GM21737 (cell line): ENCODE measurements at regions not wholly inside any gene's neighbourhood (a gene's known extent, or its start where the extent isn't known, plus 50 kb on each side); places are given as distances from the start of the nearest gene placed in this dataset.
"Not testable (repeated sequence)": the region's sequence is repeated elsewhere in the genome, so short reads cannot be mapped to it uniquely, and the experiment has no call there.

ENCODE experiments used
- ATAC-seq: cut with Tn5 transposase; IDR thresholded peaks from one replicate; pipeline ENCODE4 v1.9.1; 2021; ENCODE audit warnings: mild to moderate bottlenecking, moderate library complexity; ENCODE audit not compliant: unreplicated experiment

- ATAC-seq = no peak
Observed at GRCh38 chr15:62868507-62868906, 174.0 kb upstream of the TPM1 start.

- ATAC-seq = no peak
Observed at GRCh38 chr15:62869116-62869515, 173.4 kb upstream of the TPM1 start.

- ATAC-seq = no peak
Observed at GRCh38 chr15:62870216-62870615, 172.3 kb upstream of the TPM1 start.

DNA sequence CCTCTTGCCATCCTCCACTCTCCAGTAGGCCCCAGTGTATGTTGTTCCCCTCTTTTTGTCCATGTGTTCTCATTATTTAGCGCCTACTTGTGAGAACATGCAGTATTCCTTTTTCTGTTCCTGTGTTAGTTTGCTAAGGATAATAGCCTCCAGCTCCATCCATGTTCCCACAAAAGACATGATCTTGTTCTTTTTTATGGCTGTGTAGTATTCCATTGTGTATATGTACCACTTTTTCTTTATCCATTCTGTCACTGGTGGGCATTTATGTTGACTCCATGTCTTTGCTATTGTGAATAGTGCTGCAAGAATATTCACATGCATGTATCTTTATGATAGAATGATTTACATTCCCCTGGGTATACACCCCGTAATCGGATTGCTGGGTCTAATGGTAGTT lies 171.8 kb upstream of the TPM1 start:
- not testable (repeated sequence) for ATAC-seq

- ATAC-seq = no peak
Observed at GRCh38 chr15:62873203-62873602, 169.3 kb upstream of the TPM1 start.

DNA sequence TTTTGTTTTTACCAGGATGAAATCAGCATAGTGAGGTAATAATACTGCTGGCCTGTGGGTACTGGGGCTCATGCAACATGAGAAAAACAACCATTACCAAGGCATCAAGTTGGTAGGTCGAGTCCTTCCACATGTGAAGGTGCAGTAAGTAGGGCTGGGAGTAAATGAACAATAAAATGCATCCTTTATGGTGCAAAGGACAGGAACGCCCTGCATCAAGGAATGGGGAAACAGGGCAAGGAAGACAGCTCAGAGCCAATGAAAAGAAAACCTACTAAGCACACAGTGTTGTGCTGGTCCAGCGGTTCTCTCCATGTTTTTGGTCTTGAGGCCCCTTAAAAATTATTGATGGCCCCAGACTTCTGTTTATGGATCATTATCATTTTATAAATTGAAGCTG lies 168.5 kb upstream of the TPM1 start:
- no peak for ATAC-seq

DNA sequence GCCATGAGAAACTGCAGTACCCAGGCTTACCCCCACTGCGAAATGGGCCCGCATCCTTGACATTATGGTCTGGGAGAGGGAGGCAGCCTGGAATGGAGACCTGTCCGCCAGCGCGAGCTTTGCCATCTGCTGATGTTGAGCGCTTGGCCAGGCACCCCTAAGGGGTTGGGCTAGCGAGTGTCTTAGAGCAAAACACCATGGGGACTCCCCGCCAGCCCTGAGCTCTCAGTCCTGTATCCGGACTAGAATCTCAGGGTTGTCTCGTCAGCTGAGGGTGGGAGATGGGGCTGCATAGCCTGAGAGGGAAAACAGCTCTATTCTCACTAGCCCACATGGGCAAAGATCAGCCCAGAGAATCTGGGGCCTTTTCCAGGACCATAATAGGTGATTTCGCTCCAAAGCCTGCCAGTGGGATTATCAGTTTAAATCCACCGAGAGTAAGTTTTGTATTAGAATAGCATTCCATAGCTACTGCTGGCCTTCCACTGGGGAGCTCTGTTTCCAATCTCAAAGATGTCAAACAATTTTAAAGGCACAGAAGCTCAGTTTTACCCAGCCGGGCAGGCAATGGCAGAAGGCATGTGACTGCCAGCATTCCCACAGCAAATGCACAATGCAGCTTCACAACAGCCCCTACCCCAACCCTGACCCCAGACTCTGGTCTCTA lies 167.5 kb upstream of the TPM1 start:
- no peak for ATAC-seq

GRCh38 chr15:62875626-62876021 lies 166.9 kb upstream of the TPM1 start:
- no peak for ATAC-seq

DNA sequence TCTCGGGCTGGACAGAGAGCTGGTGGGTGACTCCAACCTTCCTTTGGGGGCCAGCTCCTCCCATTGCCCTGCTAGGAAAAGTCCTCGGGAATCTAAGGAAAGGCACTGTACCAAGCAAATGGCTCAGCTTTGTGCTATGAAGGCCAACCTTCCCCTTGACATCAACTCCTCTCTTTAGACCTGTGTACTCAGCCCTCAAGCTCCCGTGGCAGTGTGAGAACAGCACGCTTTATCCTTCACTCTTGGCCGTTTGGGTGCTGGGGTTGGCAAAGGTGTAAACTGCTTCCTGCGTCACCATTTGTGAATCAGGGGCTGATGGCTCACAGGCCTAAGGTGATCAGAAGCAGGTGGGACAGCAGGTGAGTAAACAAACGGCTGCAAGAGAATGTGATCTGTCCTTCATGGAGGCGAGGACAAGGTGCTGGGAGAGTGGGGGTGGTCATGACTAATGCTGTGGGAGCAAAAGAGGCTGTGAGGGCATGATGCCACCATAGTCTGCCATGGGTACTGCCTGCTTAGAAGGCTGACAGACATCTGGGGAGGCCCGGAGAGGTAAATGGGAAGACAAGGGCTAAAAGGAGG lies 165.2 kb upstream of the TPM1 start:
- no peak for ATAC-seq

DNA sequence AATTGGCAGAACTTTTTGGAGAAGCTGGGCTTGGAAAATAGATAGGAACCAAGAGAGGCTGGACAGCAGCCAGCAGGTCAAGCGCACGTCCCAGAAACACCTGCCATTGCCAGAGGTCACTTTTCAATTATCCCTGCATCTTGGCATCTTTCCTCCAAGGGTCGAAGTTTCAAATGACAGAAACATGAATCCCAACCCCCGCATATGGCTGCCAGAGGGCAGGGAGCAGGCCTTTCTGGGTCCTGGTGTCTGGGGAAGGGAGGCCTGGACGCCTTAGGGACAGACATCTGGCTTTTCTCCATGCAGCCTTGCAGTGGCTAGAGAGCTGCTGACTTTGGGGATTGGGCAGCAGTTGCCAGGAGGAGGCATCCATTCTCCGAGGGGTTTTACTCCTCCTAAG lies 164.5 kb upstream of the TPM1 start:
- no peak for ATAC-seq

DNA sequence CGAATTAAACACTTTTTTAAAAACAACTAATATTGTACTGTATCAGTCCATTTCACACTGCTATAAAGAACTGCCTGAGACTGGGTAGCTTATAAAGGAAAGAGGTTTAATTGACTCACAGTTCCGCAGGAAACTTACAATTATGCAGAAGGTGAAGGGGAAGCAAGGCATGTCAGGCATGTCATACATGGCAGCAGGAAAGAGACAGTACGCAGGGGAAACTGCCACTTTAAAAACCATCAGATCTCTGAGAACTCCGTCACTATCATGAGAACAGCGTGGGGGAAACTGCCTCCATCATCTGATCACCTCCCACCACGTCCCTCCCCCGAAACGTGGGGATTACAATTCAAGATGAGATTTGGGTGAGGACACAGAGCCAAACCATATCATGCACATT lies 162.8 kb upstream of the TPM1 start:
- no peak for ATAC-seq

GRCh38 chr15:62880278-62880677 lies 162.3 kb upstream of the TPM1 start:
- no peak for ATAC-seq

DNA sequence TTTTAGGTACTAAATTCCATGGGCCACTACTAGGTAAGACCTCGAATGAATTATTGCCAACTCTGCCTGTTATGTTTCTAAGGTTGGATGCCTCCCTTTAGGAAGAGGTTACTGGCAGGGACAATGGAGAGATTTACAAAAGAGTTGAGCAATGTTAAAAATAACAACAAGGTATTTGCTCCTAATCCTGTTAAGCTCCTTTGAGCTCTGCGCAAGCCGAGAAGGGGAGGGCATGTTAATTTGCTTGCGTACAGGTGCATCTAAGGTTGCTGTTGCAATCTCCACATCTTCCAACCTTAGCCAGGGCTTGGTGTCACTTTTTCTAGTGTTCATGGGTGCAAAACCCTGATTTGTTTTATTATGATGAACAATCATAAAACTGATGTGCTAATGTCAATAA lies 161.5 kb upstream of the TPM1 start:
- no peak for ATAC-seq

DNA sequence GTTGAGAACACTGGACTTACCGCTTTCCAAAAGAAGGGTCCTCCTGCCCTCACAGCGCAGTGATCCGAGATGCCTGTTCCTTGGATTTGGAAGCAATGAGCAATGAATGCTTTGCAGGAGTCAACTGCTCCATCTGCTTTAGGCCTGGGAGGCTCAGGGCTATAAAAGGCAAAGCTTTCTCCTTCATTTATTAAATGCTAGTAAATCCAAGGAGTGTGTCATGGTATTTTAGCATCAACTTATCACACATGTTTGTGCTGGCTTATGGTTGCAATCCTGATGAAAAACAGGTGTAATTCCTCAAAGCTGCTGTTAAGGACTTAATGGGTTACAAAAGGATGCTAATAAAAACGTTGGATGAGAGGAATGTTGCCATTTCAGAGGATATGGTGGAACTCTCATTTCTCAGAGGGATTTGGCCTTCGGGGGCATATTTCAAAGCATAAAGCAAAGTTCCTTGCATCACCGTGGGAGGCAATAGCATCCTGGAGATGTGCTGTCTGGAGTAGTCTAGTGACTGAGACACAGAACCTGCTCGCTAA lies 158.5 kb upstream of the TPM1 start:
- no peak for ATAC-seq

DNA sequence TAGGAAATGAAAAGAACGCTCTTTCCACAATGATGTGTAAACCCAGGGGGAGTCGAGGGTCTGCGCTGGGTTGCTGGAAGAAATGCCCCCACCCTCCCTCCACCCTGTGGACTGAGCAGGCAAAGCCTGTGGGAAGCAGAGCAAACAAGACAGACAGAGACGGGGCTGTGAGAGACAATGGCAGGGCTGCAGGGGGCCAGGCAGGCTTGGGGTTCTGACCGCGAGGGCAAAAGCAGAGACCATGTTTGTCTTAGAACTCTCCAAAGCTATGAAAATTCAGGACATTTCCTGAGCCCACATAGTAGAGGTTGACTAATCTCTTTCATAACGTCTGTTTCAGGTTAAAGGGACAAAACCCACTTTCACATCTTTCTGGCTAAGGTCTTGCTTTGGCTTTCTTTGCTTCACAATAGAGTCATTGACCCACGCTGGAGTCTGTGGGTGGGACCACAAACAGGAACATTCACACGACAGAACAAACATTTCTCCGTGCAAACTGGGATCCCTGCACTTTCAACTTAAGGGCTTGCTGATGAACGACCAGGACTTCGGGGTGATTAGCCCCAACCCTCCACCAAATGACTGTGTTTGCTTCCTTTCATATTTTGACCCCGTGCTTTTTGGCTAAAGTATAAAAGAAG lies 156.0 kb upstream of the TPM1 start:
- ATAC-seq = no peak

DNA sequence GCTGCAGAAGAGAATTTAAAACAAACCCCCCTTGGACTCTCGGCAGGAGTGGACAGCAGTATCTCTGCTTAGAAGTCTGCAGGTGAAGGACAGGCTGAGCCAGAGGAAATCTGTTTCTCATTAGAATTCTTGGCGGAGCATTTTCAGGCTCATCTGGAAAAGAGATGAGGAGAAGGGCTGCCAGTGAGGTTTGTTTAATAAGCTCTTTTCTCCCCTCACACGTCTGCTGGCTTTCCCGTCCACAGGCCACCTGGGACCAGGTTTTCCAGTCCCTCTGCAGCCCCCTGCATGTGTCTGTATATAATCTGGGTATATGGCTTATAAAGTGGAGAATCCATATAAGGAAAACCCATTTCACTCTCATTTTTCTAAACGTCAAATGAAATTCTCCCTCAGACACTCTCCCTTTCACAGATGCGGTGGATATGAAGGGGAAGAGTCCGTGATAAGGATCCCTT lies 155.4 kb upstream of the TPM1 start:
- ATAC-seq = no peak

DNA sequence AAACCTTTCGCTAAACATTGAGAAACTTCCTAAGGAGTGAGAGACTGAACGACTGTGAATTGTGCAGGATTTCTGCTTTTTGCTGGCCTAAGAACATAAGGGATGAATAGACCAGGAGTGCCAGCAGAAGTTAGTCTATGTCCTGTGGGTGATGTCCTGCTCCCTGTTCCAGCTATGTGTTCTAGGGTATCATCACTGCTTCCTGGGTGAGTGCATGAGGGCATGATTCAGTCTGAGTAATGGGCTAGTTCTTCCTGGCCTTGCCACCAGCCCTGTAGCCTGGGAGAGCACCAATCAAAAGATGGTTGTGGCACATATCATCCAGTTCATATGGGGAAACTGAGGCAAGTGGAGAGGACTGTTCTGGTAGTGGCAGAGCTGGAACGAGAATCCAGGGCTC lies 153.9 kb upstream of the TPM1 start:
- ATAC-seq = no peak

GRCh38 chr15:62889141-62889661 lies 153.3 kb upstream of the TPM1 start:
- no peak for ATAC-seq

- ATAC-seq = no peak
Observed at GRCh38 chr15:62889734-62890505, 152.6 kb upstream of the TPM1 start.

- no peak for ATAC-seq
Observed at GRCh38 chr15:62894322-62895085, 148.0 kb upstream of the TPM1 start.
